Ureter (tissue), 1 donor: ENCODE measurements at regions not wholly inside any gene's neighbourhood (a gene's known extent, or its start where the extent isn't known, plus 50 kb on each side); places are given as distances from the start of the nearest gene placed in this dataset.
"Not testable (repeated sequence)": the region's sequence is repeated elsewhere in the genome, so short reads cannot be mapped to it uniquely, and the experiment has no call there.

Source experiments
- DNase-seq: peaks from one replicate; pipeline ENCODE4 v3.0.0-alpha.2; 2020; ENCODE audit warnings: low spot score
- donor health status: DM: yes; HTN: yes; CAD: no.

GRCh38 chr1:81270051-81270450, 530.7 kb upstream of the ADGRL2 start:
- DNase-seq: no peak

GRCh38 chr1:81264976-81265375, 535.8 kb upstream of the ADGRL2 start:
- DNase-seq: no peak

GRCh38 chr1:81259625-81260411, 540.9 kb upstream of the ADGRL2 start:
- DNase-seq: no peak

GRCh38 chr1:81254560-81254959, 546.2 kb upstream of the ADGRL2 start:
- no peak for DNase-seq

- no peak for DNase-seq
Observed at GRCh38 chr1:81254068-81254467, 546.7 kb upstream of the ADGRL2 start.

GRCh38 chr1:81252471-81253151, 548.1 kb upstream of the ADGRL2 start:
- no peak for DNase-seq

- not testable (repeated sequence) for DNase-seq
Observed at GRCh38 chr1:81250825-81251224, 549.9 kb upstream of the ADGRL2 start.

GRCh38 chr1:81245084-81245715, 555.5 kb upstream of the ADGRL2 start:
- not testable (repeated sequence) for DNase-seq

- not testable (repeated sequence) for DNase-seq
Observed at GRCh38 chr1:81244612-81245011, 556.1 kb upstream of the ADGRL2 start.

GRCh38 chr1:81242103-81242502, 558.6 kb upstream of the ADGRL2 start:
- no peak for DNase-seq

- no peak for DNase-seq
Observed at GRCh38 chr1:81238129-81238528, 562.6 kb upstream of the ADGRL2 start.

GRCh38 chr1:81237473-81238089, 563.2 kb upstream of the ADGRL2 start:
- no peak for DNase-seq

- no peak for DNase-seq
Observed at GRCh38 chr1:81234237-81234636, 566.5 kb upstream of the ADGRL2 start.

- DNase-seq: no peak
Observed at GRCh38 chr1:81233591-81233990, 567.1 kb upstream of the ADGRL2 start.

GRCh38 chr1:81232420-81232819, 568.3 kb upstream of the ADGRL2 start:
- no peak for DNase-seq

- DNase-seq: no peak
Observed at GRCh38 chr1:81231729-81232038, 569.0 kb upstream of the ADGRL2 start.

- no peak for DNase-seq
Observed at GRCh38 chr1:81230983-81231728, 569.6 kb upstream of the ADGRL2 start.

- DNase-seq: no peak
Observed at GRCh38 chr1:81228926-81229325, 571.8 kb upstream of the ADGRL2 start.

- no peak for DNase-seq
Observed at GRCh38 chr1:81226603-81226928, 574.2 kb upstream of the ADGRL2 start.

GRCh38 chr1:81225789-81226602, 574.7 kb upstream of the ADGRL2 start:
- DNase-seq: no peak

GRCh38 chr1:81224222-81224621, 576.5 kb upstream of the ADGRL2 start:
- no peak for DNase-seq
